ENCODE measurements at regions not wholly inside any gene's neighbourhood (a gene's known extent, or its start where the extent isn't known, plus 50 kb on each side); places are given as distances from the start of the nearest gene placed in this dataset.

DNA sequence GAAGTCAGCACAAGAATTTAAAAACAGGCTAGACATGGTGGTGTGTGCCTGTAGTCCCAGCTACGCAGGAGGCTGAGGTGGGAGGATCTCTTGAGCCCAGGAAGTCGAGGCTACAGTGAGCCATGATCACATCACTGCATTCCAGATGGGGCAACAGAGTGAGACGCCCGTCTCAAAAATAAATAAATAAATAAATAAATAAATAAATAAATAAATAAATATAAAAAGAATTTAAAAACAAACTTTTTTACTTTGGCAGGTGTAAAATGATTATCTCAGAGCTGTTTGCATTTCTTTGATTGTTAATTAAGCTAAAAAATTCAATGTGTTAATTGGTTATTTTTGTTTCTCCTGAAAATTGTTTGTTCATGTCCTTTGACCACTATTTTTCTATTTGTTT is 97.5 kb upstream of the RPS6KA3 start:
- FAIRE-seq = no peak
- intact Hi-C loops (cut with micrococcal nuclease) = loop anchor here (10.0 kb wide), 1 partner anchor 99 kb away; the partner anchor contains the start of gene RPS6KA3

More for the DNA sequence above, 97.5 kb upstream of the RPS6KA3 start:
- no peak overlapping the region for H2AFZ ChIP-seq (ENCODE audit: low read depth, low read length)
- ChIA-PET POLR2A (interaction anchor here (0.8 kb wide), 1 partner anchor 11 kb away, joined by 5 read pairs; no protein-coding TSS in a partner anchor), CTCF (ENCODE audit: low intra/inter-chr PET ratio) (no interaction called here)
- H4K20me1 ChIP-seq (replicated peaks; ENCODE audit: control insufficient read depth, insufficient read depth, low read length) = no peaks in the 10 kb centered on the region
- no peaks in the 10 kb centered on the region for H3K9me1 ChIP-seq (ENCODE audit: control insufficient read depth, insufficient read depth, low read length)
- no peaks in the 10 kb centered on the region for H3K36me3 ChIP-seq (ENCODE audit: control insufficient read depth, insufficient read depth, low read length)
- H3K27me3 ChIP-seq (ENCODE audit: control insufficient read depth in 2 of 2, insufficient read depth in 2 of 2, low read length in 2 of 2) = no peaks in the 10 kb centered on the region
- no peak overlapping the region for H3K4me3 ChIP-seq
- DNase-seq (ENCODE audit: extremely low read depth in 1 of 4, low spot score in 3 of 4) (no peak), ATAC-seq (no peak)
- in situ Hi-C loops (cut with MboI) = no loop called here
- BruUV-seq (replicated peaks) = no TSS peak
- H3K79me2 ChIP-seq (ENCODE audit: control insufficient read depth, insufficient read depth, low read length) = no peaks in the 10 kb centered on the region
- no peak overlapping the region for H3K9ac ChIP-seq (ENCODE audit: insufficient read depth in 1 of 2, low read depth in 2 of 2, low read length in 2 of 2)
- no peak for TF ChIP-seq NCOA2 (IDR thresholded peaks at IDR 0.05; ENCODE audit: partially characterized antibody in 2 of 2)
- no peak for TF ChIP-seq USF1 (CRISPR knock-in tag; IDR thresholded peaks at IDR 0.05)
- TF ChIP-seq, protein P1, sequence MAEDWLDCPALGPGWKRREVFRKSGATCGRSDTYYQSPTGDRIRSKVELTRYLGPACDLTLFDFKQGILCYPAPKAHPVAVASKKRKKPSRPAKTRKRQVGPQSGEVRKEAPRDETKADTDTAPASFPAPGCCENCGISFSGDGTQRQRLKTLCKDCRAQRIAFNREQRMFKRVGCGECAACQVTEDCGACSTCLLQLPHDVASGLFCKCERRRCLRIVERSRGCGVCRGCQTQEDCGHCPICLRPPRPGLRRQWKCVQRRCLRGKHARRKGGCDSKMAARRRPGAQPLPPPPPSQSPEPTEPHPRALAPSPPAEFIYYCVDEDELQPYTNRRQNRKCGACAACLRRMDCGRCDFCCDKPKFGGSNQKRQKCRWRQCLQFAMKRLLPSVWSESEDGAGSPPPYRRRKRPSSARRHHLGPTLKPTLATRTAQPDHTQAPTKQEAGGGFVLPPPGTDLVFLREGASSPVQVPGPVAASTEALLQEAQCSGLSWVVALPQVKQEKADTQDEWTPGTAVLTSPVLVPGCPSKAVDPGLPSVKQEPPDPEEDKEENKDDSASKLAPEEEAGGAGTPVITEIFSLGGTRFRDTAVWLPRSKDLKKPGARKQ (CRISPR knock-in tag; IDR thresholded peaks at IDR 0.05) = no peak
- no peak for TF ChIP-seq RAD21 (CRISPR knock-in tag; conservative IDR thresholded peaks at IDR 0.05 in 1 of 2, IDR thresholded peaks at IDR 0.05 in 1 of 2)
- no peak overlapping the region for H3K27ac ChIP-seq (ENCODE audit: extremely low read depth, low read depth, low read length)
- H3K4me1 ChIP-seq (replicated peaks in 1 of 2; ENCODE audit: control insufficient read depth in 2 of 2, insufficient read depth in 2 of 2, low read length in 2 of 2) = peaks cover 0 to 8% of the 10 kb centered on the region in 2 experiments; a peak in 2 of 5 replicates
- H3K9me3 ChIP-seq (replicated peaks; ENCODE audit: control insufficient read depth, insufficient read depth, low read depth, low read length) = no peaks in the 10 kb centered on the region
- WGBS (ENCODE audit: insufficient coverage, low coverage, missing lambda C conversion rate) = 26% methylated on average over 4 of the region's 4 CpGs
- H3K4me2 ChIP-seq (ENCODE audit: insufficient read depth, low read length) = no peak overlapping the region

Data from K562 (cell line).